ENCODE measurements at regions not wholly inside any gene's neighbourhood (a gene's known extent, or its start where the extent isn't known, plus 50 kb on each side); places are given as distances from the start of the nearest gene placed in this dataset.
A peak's percentile ranks its signal among the peaks of the same experiment; 100 is the strongest.
"Not testable (repeated sequence)": the region's sequence is repeated elsewhere in the genome, so short reads cannot be mapped to it uniquely, and the experiment has no call there.

DNA sequence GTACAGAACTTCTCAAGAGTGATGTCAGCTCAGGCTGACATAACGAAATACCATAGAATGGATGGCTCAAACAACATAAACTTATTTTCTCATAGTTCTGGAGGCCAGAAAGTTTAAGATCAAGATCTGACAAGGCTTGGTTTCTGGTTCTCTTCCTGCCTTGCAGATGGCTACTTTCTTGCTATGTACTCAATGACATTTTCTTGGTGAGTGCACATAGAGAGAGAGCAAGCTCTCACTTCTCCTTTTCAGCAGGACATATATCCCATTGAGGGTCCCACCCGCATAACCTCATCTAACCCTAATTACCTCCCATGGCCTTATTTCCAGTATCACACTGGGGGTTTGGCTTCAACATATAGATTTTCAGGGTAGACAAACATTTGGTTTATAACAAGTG lies 1072.1 kb downstream of the PLOD2 start:
- DNase-seq, result no peak

GRCh38 chr3:145089337-145089736 lies 1071.6 kb downstream of the PLOD2 start:
- no peak for DNase-seq

DNA sequence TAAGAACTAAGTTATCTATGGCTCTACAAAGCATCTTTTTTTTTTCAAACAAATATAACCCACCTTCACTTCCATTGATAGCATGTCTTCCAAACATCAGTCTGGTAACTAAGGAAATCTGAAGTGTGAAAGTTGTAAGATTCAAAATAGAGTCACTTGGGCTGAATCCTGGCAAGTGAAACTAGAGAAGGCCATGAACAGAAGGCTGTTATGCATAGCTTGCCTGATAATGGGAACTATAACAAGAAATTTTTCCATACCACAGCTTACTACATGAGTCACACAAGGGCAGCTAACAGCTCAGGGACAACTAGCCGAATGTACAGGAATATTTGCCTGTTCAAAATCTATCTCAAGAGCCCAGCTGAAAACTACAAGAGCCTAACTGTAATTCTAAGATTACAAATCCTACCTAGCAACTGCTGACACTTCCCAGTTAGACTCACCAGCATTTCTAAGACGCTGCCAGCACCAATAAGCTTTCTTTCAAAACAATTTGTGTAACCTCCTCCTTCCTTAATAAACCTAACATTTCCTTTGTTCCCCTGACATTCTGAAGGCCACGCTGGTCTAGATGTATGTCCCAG lies 1066.5 kb downstream of the PLOD2 start:
- DNase-seq, result peak; percentile 81

DNA sequence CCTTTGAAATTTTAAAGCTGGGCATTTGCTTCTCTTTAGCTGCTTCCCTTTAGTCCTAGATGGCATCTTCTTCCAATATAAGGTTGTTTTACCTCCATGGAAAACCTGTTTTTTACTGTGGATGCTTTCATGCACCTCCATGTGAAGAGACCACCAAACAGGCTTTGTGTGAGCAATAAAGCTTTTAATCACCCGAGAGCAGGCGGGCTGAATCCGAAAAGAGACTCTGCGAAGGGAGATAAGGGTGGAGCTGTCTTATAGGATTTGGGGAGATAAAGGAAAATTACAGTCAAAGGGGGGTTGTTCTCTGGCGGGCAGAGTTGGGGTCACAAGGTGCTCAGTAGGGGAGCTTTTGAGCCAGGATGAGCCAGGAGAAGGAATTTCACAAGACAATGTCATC lies 1049.8 kb downstream of the PLOD2 start:
- DNase-seq, result not testable (repeated sequence)

DNA sequence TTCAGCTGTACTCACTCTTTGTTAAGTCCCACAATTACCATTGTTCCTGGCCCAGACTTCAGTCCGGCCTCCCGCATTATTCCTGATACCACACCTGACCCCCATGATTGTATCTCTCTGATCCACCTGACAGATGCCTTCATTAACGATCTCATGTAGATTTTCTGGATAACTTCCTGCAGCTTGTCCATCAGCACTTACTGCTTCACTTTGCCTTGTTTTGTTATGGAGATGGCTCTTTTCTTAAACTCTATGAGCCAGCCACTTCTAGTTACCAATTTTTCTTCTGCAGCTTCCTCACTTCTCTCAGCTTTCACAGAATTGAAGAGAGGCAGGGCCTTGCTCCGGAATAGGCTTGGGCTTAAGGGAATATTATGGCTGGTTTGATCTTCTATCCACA lies 1044.2 kb downstream of the PLOD2 start:
- DNase-seq, result no peak

DNA sequence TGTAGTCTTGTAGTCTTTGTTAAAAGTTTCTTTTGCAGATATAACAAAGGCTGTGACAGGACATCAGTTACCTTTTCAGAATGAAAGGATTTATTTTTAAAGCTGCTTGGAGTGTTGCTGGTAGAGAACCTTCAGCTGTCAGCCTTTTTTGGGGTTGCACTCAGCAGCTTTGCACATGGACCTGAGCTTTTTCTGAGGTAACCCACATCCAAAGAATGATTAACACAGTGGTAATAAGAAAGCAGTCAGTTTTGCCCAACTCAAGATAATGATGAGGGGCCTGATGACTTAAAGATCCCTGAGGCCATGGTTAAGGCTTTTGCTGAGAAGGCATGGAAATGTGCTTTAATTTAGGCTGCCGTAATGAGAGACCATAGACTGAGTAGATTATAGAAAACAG lies 1042.7 kb downstream of the PLOD2 start:
- DNase-seq, result no peak

GRCh38 chr3:145124900-145125678 lies 1035.9 kb downstream of the PLOD2 start:
- DNase-seq, result no peak

DNA sequence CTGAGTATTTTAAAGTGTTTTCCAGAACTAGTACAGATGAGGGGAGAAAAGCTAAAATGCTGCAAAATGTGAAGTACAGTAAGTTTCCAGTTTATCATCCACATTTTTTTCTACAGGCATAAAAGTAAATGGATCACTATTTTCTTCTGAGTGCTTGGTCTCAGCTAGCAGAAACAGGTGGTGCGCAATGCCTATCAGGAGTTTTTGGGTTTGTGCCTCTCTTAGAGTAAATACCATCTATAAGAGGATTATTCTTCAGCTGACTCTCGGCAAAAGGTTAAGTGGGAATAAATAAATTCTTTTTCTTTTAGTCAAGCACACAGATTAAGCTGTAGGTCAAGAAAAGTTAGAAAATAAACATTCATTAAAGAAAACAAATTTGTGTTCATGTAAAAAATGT lies 1027.7 kb downstream of the PLOD2 start:
- DNase-seq, result no peak

DNA sequence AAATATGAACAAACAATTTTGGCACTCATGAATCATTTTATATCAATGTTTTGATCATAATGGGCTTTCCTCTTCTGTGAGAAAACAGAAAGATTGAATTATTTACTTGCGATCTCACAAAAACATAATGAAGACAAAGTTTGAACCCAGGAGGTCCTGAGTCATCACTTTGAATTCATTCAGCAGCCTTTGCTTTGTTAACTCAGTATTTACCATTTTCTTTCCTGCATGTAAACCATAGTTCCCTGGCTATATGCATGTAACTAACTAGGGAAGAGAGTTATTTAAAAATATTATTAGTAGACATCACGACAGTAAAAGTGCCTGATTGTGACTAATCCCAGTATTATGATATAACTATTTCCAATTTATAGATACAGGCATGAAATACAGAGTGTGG lies 1026.2 kb downstream of the PLOD2 start:
- no peak for DNase-seq

DNA sequence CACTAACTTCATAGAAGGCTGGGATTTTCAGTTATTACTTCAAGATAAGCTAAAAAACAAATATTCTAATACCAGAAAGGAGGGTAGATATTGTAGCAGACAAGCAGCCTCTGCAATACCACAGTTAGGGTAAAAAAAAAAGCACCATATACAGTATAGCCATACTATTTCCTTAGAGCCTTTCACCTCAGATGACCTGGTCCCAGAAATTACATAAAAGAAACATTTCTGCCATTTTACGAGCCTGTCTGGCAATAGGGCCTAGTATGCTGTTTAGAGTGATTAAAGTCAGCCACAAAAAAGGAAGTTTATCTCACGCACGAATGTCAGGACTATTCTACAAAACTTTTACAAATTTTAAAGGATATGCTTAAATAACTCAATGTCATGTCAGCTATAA lies 1016.6 kb downstream of the PLOD2 start:
- no peak for DNase-seq

- DNase-seq, result no peak
Observed at GRCh38 chr3:145145461-145145860, 1015.5 kb downstream of the PLOD2 start.

- no peak for DNase-seq
Observed at GRCh38 chr3:145159640-145160039, 1001.3 kb downstream of the PLOD2 start.

DNA sequence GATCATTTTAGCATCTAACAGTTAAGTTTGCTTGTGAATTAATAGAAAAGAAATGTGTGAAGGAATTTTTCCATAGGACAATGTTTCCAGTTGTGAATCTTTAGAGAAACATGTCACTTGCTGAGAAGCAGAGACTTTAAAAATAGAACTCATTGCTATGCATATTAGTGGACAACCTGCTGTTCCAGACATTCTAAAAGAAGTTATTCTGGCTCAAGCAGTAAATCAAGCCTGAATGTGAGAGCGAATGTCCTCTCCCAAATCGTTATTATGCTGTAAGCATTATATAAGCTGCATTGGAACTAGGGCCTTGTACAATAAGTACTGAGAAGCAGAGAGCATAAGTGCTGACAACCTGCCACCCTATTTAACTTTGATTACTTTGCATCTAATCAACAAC lies 990.9 kb downstream of the PLOD2 start:
- DNase-seq, result no peak

GRCh38 chr3:145175626-145176025 lies 985.4 kb downstream of the PLOD2 start:
- DNase-seq, result no peak

GRCh38 chr3:145176907-145177306 lies 984.1 kb downstream of the PLOD2 start:
- no peak for DNase-seq

DNA sequence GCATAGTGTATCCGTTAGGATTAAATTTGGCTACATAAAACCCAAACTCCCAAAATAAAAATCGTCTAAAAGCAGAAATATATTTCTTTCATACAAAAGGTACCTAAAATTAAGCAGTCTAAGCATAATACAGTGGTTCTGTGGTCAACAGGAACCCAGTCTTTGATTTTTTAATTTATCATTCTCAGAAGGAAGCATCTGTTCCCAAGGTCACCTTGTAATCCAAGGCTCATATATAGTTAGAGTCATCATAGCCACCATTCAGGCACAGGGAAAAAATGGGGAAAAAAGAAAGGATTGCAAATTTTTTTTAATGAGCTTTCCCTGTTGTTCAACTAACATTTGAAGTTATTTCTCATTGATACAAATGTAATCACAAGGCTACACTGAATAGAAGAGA lies 983.2 kb downstream of the PLOD2 start:
- DNase-seq, result no peak

DNA sequence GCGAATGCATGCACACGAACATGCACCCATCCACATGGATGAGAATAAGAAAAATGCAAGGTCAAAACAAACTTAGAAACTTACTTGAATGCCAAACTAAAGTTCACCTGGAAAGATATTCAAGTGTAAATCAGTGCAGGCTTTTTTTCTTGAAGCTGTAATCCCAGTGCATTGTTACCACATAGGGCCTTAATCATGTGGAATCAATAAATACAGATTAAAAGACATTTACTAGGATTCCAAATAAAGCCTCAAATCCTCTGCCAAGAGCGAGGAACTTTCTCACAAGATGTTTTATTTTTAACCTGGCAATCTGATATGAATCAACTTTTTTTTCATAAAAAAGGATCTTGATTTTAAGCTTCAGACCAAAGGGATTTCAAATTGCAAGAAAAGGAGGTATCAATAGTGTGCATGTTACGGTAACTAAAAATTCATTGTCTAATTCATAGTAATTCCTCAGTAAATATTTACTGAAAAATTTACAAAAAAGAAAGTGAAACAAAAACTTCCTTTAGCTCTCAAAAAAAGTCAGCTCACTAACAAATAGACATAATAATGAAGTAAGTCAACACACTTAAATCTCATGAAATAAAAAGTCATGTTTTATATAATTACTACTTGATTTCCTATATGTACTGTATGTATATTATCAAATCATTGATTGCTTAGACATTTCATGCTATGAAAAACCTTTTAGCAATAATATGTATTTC lies 978.6 kb downstream of the PLOD2 start:
- DNase-seq, result no peak

GRCh38 chr3:145183261-145183660 lies 977.7 kb downstream of the PLOD2 start:
- no peak for DNase-seq

DNA sequence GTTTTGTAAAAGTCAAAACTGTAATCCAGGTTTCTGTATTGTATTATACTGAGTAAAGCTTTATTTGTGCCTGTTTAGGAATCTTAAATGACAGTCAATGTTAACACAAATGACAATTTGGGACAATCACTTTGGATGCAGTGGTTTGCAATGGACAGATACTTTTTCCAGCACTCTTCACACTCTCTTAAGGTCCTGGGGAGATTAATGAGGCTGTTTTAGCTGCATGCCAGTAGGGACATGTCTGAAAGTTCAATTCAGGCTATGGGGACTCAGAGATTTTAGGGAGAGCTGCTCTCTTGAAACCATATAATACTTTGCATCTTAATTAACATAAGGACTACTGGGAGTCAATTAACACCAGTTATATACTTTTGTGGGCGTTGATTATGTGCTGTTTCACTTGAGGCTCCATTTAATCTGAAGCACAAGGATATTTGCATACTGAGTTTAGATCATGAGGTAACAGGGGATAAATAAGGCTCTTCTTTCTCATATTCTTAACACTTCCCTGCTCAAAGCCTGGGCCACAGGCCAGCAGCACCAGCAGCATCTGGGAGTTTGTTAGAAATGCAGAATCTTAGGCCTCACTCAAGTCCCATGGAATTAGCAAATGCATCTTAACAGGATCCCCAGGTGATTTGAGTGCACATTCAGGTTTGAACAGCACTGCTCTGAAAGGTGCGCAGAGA lies 972.8 kb downstream of the PLOD2 start:
- DNase-seq, result peak; percentile 46

DNA sequence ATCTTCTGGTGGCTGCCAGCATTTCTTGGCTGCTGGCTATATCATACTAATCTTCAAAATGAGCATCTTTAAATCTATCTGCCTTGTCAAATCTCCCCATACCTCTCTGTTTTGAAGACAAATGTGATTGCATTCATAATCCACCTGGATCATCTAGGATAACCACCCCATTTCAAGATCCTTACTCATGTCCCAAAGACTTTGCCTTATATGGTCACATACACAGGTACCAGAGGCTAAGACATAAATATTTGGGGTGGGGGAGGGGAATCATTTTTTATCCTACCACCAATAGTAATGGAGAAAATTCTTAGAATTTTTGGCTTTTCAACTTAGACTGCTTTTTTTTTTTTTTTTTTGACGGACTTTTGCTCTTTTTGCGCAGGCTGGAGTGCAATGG lies 970.8 kb downstream of the PLOD2 start:
- DNase-seq, result no peak

- DNase-seq, result no peak
Observed at GRCh38 chr3:145190761-145191160, 970.2 kb downstream of the PLOD2 start.

DNA sequence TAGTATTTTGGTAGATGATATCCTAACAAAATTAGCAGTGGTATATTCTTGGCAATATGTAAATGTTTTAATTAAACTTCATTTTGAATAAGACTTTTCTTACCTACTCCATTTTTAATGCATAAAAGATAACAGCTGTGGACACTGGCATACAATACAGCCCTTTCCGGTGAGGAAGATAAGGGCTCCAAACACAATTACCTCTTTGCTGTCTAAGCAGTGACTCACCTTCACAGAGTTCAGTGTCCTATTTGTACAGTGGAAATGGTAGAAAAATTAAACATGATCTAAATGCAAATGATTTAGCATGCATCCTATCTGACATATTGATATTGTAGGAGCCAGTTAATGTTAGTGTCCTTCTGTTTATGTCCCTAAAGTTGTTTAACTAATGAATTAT lies 969.4 kb downstream of the PLOD2 start:
- no peak for DNase-seq

- no peak for DNase-seq
Observed at GRCh38 chr3:145197051-145197820, 963.7 kb downstream of the PLOD2 start.

All from DMS 273 treated with DMSO at 0.1 percent for 48 hours (cell line).